Hematopoietic multipotent progenitor cell treated with erythropoietin and hydrocortisone succinate and interleukin-3 and kit ligand, for 4 days (in vitro differentiated cells): ENCODE measurements at regions not wholly inside any gene's neighbourhood (a gene's known extent, or its start where the extent isn't known, plus 50 kb on each side); places are given as distances from the start of the nearest gene placed in this dataset.
A peak's percentile ranks its signal among the peaks of the same experiment; 100 is the strongest.
"Not testable (repeated sequence)": the region's sequence is repeated elsewhere in the genome, so short reads cannot be mapped to it uniquely, and the experiment has no call there.

Experiments
- DNase-seq: peaks from one replicate; pipeline ENCODE4 v3.0.0-alpha.2; 2015

- DNase-seq = not testable (repeated sequence)
These were observed 1119.0 kb downstream of the NXPH1 start for GRCh38 chr7:9552431-9552830.

- no peak for DNase-seq
These were observed 1124.4 kb downstream of the NXPH1 start for GRCh38 chr7:9557853-9558252.

GRCh38 chr7:9575716-9576115, 1142.3 kb downstream of the NXPH1 start:
- no peak for DNase-seq

- no peak for DNase-seq
These were observed 1149.4 kb downstream of the NXPH1 start for GRCh38 chr7:9582824-9583223.

- DNase-seq = no peak
These were observed 1165.0 kb downstream of the NXPH1 start for GRCh38 chr7:9598411-9598810.

- peak; percentile 37 for DNase-seq
These were observed 1167.6 kb downstream of the NXPH1 start for GRCh38 chr7:9600974-9601373.

- no peak for DNase-seq
These were observed 1169.9 kb downstream of the NXPH1 start for GRCh38 chr7:9603291-9603690.

- DNase-seq = no peak
These were observed 1175.2 kb downstream of the NXPH1 start for GRCh38 chr7:9608560-9608959.

- not testable (repeated sequence) for DNase-seq
These were observed 1187.5 kb downstream of the NXPH1 start for GRCh38 chr7:9620899-9621298.

- not testable (repeated sequence) for DNase-seq
These were observed 1188.0 kb downstream of the NXPH1 start for GRCh38 chr7:9621306-9621902.

GRCh38 chr7:9621927-9622326, 1188.5 kb downstream of the NXPH1 start:
- DNase-seq = no peak

- no peak for DNase-seq
These were observed 1192.5 kb downstream of the NXPH1 start for GRCh38 chr7:9625953-9626352.

GRCh38 chr7:9645756-9646155, 1212.3 kb downstream of the NXPH1 start:
- DNase-seq = no peak

GRCh38 chr7:9657257-9657656, 1223.8 kb downstream of the NXPH1 start:
- peak; percentile 2 for DNase-seq

- no peak for DNase-seq
These were observed 1238.8 kb downstream of the NXPH1 start for GRCh38 chr7:9671979-9672917.

- DNase-seq = no peak
These were observed 1247.3 kb downstream of the NXPH1 start for GRCh38 chr7:9680713-9681112.

- no peak for DNase-seq
These were observed 1247.9 kb downstream of the NXPH1 start for GRCh38 chr7:9681284-9681683.

- DNase-seq = no peak
These were observed 1257.9 kb downstream of the NXPH1 start for GRCh38 chr7:9691286-9691685.

GRCh38 chr7:9698375-9698774, 1265.0 kb downstream of the NXPH1 start:
- no peak for DNase-seq

GRCh38 chr7:9709216-9709615, 1264.5 kb upstream of the PHF14 start:
- no peak for DNase-seq

GRCh38 chr7:9711259-9711918, 1262.3 kb upstream of the PHF14 start:
- peak; percentile 2 for DNase-seq

- DNase-seq = no peak
These were observed 1255.5 kb upstream of the PHF14 start for GRCh38 chr7:9718071-9718661.

- DNase-seq = no peak
These were observed 1254.4 kb upstream of the PHF14 start for GRCh38 chr7:9719303-9719702.
